ENCODE measurements at regions not wholly inside any gene's neighbourhood (a gene's known extent, or its start where the extent isn't known, plus 50 kb on each side); places are given as distances from the start of the nearest gene placed in this dataset.

DNA sequence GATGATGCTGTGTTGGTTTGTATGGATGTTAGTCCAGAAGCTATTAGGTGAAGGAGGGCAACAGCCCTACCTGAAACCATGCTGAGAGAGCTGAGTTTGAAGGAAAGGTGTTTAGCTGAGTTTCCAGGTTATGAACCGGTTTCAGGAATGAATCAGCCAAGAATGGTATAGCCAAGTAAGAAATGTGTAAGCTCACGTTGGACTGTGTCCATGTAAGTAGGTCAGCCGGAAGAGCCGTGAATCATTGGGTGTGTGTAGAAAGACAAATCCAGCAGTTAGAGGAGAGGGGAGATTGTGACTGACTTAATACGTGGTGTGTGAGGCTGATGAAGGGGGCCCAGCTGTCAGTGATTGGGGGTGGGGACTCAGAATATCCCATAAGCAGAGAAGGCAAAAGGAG, 77.2 kb upstream of the SPIN4 start:
- H3K27me3 Mint-ChIP-seq, result no peaks in the 10 kb centered on the region
- no peak for ATAC-seq (ENCODE audit: poor library complexity)
- H3K27ac Mint-ChIP-seq, result no peak overlapping the region
- CTCF ChIA-PET, result no interaction called here
- Histone ChIP-seq H3K36me3 (ENCODE audit: insufficient read depth, low read length) (peaks cover 5% of the 10 kb centered on the region), H3K27me3 (ENCODE audit: control insufficient read depth in 1 of 2, insufficient read depth in 2 of 2, low read length in 2 of 2) (no peaks in the 10 kb centered on the region), H3K9me3 (ENCODE audit: control insufficient read depth in 1 of 2, insufficient read depth in 1 of 2, low read length in 2 of 2) (peaks cover 3 to 16% of the 10 kb centered on the region in 2 experiments), H3K27ac (ENCODE audit: low read depth in 1 of 2, low read length in 2 of 2) (no peak overlapping the region), H3K4me1 (ENCODE audit: insufficient read depth, low read length) (no peaks in the 10 kb centered on the region), H3K4me3 (ENCODE audit: low read length) (no peak overlapping the region)
- peaks cover 12% of the 10 kb centered on the region for H3K36me3 Mint-ChIP-seq (ENCODE audit: low read depth)
- intact Hi-C loops (cut with DNase I, micrococcal nuclease), result no loop called here
- H3K4me1 Mint-ChIP-seq (ENCODE audit: low read depth), result no peaks in the 10 kb centered on the region
- H3K4me3 Mint-ChIP-seq, result no peak overlapping the region
- TF ChIP-seq, protein P1, sequence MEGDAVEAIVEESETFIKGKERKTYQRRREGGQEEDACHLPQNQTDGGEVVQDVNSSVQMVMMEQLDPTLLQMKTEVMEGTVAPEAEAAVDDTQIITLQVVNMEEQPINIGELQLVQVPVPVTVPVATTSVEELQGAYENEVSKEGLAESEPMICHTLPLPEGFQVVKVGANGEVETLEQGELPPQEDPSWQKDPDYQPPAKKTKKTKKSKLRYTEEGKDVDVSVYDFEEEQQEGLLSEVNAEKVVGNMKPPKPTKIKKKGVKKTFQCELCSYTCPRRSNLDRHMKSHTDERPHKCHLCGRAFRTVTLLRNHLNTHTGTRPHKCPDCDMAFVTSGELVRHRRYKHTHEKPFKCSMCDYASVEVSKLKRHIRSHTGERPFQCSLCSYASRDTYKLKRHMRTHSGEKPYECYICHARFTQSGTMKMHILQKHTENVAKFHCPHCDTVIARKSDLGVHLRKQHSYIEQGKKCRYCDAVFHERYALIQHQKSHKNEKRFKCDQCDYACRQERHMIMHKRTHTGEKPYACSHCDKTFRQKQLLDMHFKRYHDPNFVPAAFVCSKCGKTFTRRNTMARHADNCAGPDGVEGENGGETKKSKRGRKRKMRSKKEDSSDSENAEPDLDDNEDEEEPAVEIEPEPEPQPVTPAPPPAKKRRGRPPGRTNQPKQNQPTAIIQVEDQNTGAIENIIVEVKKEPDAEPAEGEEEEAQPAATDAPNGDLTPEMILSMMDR (IDR thresholded peaks at IDR 0.05), result no peak
- POLR2A ChIA-PET, result no interaction called here
- no peak for DNase-seq
- H3K9me3 Mint-ChIP-seq, result peaks cover 2% of the 10 kb centered on the region

DNA sequence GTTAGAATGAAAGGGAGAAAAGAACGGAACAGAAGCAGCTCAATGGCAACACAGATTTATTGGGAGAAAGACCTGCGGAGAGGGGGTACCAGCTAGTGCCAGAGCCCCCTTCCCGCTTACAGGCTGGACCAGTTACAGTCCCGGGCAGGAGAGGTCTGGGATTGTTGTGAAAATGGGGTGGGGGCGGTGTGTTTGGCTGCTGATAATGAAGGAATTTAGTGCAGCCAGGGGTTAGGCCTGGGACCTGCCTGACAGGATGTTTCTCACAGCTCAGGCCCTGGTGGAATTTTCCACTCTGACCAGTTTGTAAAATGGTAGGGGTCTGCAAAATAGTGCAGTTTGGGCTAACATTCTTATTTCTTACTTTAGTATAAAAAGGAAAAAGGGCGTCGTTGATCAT, 75.4 kb upstream of the SPIN4 start:
- Mint-ChIP-seq H3K4me1 (ENCODE audit: low read depth) (no peaks in the 10 kb centered on the region), H3K4me3 (no peak overlapping the region)
- POLR2A ChIA-PET, result no interaction called here

DNA sequence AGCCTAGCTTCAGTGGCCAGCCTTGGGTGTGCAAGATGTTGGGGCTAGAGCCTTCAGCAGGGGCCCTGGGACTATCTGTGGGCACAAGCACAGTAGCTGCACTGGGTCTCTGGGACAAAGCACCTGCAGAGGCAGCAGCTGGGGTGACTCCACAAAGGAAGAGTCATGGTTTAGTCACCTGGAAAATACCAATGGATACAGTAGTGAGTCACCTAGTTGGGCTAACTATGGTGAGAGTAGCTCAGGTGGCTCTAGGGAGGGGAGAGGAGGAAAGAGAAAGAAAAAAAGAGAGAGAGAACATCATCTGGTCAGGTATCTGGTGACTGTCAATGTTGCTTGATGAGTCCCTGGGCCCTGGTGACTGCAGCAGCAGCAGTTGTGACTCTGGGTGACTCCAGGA, 72.9 kb upstream of the SPIN4 start:
- Histone ChIP-seq H3K27ac (ENCODE audit: low read depth in 1 of 2, low read length in 2 of 2) (no peak overlapping the region), H3K9me3 (ENCODE audit: control insufficient read depth in 1 of 2, insufficient read depth in 1 of 2, low read length in 2 of 2) (peaks cover under 1 to 17% of the 10 kb centered on the region in 2 experiments), H3K4me1 (ENCODE audit: insufficient read depth, low read length) (no peaks in the 10 kb centered on the region), H3K36me3 (ENCODE audit: insufficient read depth, low read length) (peaks cover 3% of the 10 kb centered on the region), H3K27me3 (ENCODE audit: control insufficient read depth in 1 of 2, insufficient read depth in 2 of 2, low read length in 2 of 2) (no peaks in the 10 kb centered on the region), H3K4me3 (ENCODE audit: low read length) (no peak overlapping the region)
- DNase-seq (no peak), ATAC-seq (ENCODE audit: poor library complexity) (no peak)
- H3K4me3 Mint-ChIP-seq, result no peak overlapping the region
- CTCF ChIA-PET, result no interaction called here
- peaks cover 14% of the 10 kb centered on the region for H3K36me3 Mint-ChIP-seq (ENCODE audit: low read depth)
- no peaks in the 10 kb centered on the region for H3K4me1 Mint-ChIP-seq (ENCODE audit: low read depth)
- intact Hi-C loops (cut with DNase I, micrococcal nuclease), result no loop called here
- peaks cover 2% of the 10 kb centered on the region for H3K9me3 Mint-ChIP-seq
- no peak overlapping the region for H3K27ac Mint-ChIP-seq
- TF ChIP-seq, protein P1 (IDR thresholded peaks at IDR 0.05), result no peak
- POLR2A ChIA-PET, result no interaction called here
- H3K27me3 Mint-ChIP-seq, result no peaks in the 10 kb centered on the region

More for the DNA sequence above, 75.4 kb upstream of the SPIN4 start:
- Histone ChIP-seq H3K4me1 (ENCODE audit: insufficient read depth, low read length) (no peaks in the 10 kb centered on the region), H3K4me3 (ENCODE audit: low read length) (no peak overlapping the region), H3K27ac (ENCODE audit: low read depth in 1 of 2, low read length in 2 of 2) (no peak overlapping the region), H3K9me3 (ENCODE audit: control insufficient read depth in 1 of 2, insufficient read depth in 1 of 2, low read length in 2 of 2) (peaks cover 3 to 17% of the 10 kb centered on the region in 2 experiments), H3K36me3 (ENCODE audit: insufficient read depth, low read length) (peaks cover 5% of the 10 kb centered on the region), H3K27me3 (ENCODE audit: control insufficient read depth in 1 of 2, insufficient read depth in 2 of 2, low read length in 2 of 2) (no peaks in the 10 kb centered on the region)
- H3K9me3 Mint-ChIP-seq, result peaks cover 2% of the 10 kb centered on the region
- H3K36me3 Mint-ChIP-seq (ENCODE audit: low read depth), result peaks cover 14% of the 10 kb centered on the region
- CTCF ChIA-PET, result no interaction called here
- intact Hi-C loops (cut with DNase I, micrococcal nuclease), result no loop called here
- no peaks in the 10 kb centered on the region for H3K27me3 Mint-ChIP-seq
- no peak for ATAC-seq (ENCODE audit: poor library complexity)
- no peak for DNase-seq
- TF ChIP-seq, protein P1 (IDR thresholded peaks at IDR 0.05), result no peak
- H3K27ac Mint-ChIP-seq, result no peak overlapping the region

All from CD4-positive, alpha-beta T cell (primary cell).